GM19193 (cell line): ENCODE measurements at regions not wholly inside any gene's neighbourhood (a gene's known extent, or its start where the extent isn't known, plus 50 kb on each side); places are given as distances from the start of the nearest gene placed in this dataset.

Source experiments
- POLR2A ChIP-seq: IDR thresholded peaks from 4 replicates; pipeline ENCODE4 v1.6.1; 2011; ENCODE audit not compliant: insufficient read depth, insufficient read length; ENCODE audit errors: extremely low read depth

DNA sequence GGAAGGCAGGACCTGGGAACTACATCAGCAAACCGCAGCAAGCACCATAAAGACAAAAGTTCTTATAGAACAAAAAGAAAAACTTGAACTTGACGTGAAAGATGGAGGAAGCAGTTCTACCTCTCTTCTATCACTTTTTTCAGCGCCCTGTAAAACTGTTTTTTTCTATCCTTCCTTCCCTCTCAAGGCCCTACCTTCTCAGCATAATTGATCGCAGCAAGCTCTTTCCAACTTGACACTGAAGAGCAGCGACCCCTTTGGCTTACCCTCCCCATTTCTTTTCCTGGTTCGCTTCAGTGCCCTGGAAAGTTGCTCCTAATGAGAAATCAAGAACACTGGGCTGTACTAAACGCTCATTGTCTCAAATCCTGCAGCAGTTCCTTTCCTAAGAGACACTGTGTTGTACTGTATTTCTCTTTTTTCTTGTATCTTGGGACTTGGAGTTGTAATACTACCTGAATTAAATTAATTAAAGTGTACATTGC, 150.6 kb upstream of the SLC4A4 start:
- TF ChIP-seq POLR2A: no peak

DNA sequence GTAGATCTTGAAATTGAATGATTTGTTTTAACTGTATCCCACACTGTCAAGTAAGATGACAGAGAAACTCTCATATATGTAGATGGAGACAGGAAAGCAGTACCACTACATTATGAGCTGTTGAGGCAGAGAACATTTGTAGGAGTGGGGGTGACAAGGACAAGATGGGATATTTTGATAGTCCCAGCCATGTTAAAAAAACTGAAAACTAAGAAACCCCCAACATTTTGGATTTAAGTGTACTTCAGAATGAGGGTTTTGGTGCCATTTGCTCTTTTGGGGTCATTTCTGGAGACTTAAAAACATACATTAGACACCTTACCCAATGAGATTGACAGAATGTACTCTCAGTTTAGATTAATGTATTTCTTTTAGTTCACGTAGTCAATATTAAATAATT, 149.9 kb upstream of the SLC4A4 start:
- TF ChIP-seq POLR2A: no peak

DNA sequence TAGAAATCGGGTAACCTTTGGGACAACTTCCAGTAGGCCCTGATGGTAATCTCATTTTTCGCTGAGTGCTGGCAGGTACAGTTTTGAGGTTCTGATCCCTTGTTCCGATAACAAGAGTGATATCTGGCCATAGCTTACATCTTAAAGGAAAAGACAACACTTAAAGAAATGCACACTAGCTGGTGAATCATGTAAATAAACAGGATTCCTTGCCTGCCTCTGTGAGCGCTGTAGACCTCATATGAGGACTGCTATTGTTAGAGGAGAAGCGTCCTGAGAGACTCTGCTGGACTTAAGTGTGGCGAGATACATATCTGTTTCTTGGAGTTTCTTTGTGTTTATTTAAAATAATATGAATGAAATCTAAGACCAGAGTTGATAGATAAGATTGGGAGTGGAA, 149.3 kb upstream of the SLC4A4 start:
- TF ChIP-seq POLR2A: no peak

DNA sequence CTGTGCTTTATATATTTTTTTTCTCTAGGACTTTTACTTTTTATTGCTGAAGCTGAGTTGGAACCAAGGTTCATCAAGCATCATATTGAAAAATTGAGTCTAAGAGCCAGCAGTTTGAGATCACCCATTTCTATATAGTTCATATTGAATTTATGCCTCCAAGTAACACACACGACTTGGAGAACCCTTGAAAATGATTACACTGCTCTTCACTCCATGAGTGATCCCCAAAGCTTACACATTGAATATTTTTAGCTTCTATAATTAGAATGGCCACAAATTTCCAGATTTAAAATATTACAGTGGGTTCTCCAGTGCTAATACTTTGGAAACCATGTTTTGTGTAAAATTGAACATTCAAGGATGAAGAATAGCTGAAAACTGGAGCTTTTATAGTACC, 144.4 kb upstream of the SLC4A4 start:
- no peak for TF ChIP-seq POLR2A

DNA sequence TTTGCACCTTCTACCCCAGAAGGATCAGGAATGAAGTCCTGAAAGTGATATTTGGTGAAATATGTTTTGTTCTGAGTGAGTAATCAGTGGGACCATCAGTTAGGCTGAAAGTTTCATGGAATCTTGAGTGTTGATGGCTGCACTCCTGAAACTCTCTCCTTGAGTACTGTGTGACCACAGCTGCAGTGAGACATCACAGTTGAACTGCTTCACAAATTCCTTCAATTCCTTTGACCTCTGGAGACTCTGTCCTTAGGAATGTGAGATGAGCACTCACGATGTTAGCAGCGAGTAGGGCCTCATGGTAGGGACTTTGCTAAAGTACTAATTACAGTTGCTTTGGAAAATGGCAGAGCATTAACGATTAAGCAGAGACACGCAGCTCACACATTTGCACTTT, 142.9 kb upstream of the SLC4A4 start:
- no peak for TF ChIP-seq POLR2A

DNA sequence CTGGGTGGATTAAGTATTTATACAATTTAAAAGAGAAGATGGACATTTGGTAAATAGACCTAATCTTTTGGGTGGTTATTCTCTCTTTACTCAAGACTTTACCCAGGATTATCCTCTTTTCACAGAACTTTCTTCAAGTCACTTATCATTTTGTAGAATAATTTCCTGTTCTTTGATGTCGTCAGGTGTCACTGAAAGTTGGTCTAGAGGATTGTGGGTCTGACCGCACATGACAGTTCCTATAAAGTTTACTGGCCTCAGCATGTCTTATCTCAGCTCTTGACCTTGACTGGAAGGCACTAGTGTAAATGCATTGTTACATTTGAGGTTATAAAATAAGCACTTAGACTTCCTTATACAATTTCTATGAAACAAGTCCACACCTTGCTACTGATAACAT, 139.9 kb upstream of the SLC4A4 start:
- TF ChIP-seq POLR2A: no peak

DNA sequence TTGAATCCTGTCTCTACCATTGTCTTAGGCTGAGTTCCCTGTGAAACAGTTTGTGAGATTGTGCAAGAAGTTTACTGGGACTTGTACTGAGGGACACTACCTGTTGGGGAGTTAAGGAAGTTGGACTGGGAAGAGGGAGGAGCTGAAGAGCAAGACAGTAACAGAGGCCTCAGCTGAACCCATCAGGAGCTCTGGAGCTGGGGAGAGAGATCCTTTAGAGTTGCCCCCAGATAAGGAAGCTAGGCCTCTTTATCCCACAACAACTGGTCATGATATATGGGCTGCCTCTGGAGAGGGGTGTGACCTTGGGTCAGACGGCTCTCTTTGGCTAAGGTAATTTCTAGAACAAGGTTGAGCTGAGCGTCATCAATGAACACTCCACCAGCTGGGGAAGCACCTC, 137.8 kb upstream of the SLC4A4 start:
- no peak for TF ChIP-seq POLR2A

DNA sequence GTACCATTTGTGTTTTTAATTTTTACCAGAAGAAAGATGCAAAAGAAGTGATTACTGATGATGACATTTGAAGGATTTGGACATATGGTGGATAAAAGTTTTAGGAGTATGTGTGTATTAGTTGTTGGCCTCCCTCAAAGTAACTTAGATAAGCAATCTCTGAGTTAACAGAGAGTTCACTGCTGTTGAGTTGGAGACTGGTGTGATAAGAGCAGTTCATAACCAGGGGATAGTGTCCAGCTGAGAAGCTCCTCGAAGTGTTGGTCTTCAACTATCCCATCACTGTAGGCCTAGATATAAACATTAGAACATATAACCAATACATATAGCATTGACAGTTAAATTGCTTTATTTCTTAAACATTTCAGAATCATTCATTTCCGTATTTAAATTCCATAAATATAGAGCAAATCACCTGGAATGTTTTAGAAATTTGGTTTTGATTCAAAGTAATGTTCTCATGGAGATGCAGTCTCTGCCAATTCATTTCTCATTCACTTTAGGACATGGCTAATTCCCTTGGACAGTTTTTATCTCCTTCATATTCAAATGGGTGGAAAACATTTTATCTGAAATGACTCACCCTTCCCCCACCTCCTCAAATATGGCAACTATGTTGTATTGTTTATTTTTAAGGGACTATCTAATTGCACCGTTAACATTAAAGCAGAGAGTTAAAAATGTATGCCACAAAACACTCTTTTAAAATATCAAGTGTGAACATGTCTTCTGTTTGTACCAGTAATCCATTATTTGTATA, 136.8 kb upstream of the SLC4A4 start:
- no peak for TF ChIP-seq POLR2A

DNA sequence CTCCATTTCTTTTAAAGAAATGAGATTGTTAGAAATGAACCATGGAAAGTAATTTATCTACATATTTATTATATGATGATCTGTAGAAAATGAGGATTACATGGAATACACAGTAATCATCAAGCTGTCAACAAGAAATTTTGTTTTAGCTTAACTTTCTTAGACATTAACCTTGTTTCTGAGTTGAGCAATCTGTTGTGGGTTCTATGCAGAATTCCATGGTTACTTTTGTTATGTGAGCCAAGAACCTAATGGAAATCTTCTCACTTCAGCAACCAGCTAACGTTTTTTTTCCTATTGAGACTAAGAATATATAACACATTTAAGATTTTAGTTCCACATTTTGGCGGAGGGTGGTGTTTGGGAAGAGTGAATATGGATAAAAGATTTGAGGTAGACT, 136.1 kb upstream of the SLC4A4 start:
- TF ChIP-seq POLR2A: no peak

DNA sequence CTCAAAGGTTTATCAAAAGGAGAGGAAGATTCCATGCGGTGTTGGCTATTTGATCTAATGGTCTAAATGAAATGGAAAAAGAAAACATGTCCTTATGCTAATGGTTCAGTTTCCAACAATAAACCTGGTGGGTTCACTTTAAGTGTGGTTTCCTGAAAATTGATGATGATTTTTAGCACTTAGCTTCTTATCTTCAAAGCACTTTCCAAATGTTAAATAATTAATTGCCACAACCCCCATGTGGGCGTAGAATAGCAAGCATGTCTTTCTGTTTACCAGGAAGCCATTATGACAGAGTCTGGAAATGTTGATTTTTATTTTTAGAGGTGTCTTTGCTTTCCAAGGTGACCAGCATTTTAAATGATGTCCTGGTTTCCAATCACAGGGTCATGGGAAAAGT, 134.8 kb upstream of the SLC4A4 start:
- no peak for TF ChIP-seq POLR2A

DNA sequence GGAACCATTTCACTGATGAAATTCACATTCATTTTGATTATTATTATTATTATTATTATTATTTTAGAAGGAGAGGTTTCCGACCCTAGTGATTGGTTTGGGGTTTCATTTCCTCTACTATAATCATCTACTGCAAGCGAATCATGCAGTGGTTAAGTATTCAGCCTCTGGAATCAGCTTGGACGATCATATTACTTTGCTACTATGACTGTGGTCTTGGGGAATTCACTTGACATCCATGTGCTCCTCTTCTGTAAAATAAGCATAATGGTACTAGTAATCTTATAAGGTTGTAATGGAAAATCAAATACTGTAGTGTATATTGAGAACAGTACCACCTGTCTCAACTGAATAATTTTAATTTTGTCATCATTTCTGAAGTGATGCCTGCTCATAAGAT, 132.1 kb upstream of the SLC4A4 start:
- TF ChIP-seq POLR2A: no peak

DNA sequence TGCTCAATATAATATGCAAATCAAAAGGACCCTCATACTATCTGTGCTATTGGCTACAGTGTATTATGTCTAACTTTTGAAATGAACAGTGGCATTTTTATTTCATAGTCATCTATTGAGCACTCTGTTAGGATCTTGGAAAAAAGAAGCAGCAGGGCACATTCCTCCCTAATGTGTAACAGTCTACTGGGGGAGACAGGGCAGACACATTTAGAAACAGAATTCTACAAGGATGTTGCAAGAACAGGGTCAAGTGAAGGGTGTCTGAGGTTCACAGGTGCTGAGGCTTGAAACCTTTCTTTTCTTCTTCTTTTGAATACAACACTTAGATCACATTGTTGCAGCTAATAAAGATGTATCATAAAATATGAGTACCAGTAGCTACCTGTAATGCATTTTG, 129.7 kb upstream of the SLC4A4 start:
- no peak for TF ChIP-seq POLR2A

DNA sequence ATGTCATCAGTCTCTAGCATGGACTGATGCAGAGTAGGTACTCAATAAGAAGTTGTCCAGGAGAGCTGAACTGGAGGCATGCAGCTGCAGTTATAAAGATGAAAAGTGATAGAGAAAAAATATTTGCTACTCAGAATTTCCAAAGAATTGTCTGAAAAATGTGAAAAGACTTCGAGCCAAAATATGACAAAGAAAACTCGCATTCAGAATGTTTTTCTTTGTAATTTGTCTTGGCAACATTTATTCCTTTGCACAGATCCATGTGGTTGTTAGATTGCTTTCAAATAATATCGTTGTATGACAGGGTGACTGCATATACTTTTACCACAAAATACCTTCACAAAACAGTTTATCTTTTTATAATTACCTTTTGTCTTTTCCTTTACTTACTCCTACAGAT, 128.0 kb upstream of the SLC4A4 start:
- TF ChIP-seq POLR2A: no peak

DNA sequence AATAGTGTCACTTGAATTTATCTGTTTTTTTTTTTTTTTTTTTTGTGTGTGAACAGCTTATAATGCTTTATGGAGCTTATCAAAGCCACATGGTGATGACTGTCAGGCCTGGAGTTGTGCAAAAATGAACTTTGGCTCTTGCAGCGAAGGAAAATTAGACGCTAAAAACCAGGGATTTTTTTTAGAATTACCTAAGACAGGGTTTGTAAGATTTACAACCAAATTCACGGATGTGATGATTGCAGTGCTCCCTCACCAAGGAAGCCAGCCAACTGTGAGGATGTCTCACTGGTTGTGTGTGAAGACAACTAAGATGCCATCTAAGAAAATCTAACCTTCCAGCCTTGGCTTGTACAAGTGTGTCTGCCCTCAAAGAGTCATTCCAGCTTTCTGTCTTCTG, 127.1 kb upstream of the SLC4A4 start:
- TF ChIP-seq POLR2A: no peak

DNA sequence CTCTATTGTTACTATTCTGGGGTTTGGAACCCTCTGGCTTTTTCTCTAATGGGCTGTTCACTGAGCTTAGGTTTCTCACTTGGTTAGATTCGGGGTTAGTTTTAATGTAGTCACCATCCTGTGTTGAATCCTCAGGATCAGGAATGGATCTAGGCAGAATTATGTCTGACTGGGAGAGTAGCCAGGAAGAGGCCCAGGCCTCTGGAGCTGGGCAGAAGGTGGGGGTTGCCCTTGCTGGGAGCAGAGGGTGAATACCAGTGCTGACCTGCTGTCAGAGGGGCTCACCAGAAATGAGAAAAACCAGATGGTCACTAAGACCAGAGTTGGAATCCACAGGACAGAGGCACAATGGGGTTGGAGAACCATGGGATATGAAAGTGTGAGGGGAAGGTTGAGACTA, 126.6 kb upstream of the SLC4A4 start:
- no peak for TF ChIP-seq POLR2A

DNA sequence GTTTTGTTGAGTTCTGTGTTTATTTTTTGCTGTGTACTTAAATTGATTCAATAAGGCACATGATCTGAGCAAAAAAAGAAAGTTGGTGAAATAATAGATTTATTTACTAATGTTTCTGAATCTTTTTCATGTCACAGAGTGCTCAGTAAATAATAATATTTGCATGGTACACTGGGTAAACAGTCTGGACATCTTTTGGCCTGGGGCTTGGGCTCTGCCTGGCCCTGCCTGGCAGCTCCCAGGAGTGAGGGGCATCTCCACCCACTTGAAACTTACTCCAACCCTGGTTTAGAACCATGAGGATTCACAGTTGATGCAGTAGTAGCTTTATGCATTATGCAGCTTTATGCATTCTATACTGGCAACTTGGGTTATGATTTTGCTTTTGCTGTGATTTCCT, 124.2 kb upstream of the SLC4A4 start:
- no peak for TF ChIP-seq POLR2A
